DMS114 treated with DMSO at 0.1 percent for 48 hours (cell line): ENCODE measurements at regions not wholly inside any gene's neighbourhood (a gene's known extent, or its start where the extent isn't known, plus 50 kb on each side); places are given as distances from the start of the nearest gene placed in this dataset.
"Not testable (repeated sequence)": the region's sequence is repeated elsewhere in the genome, so short reads cannot be mapped to it uniquely, and the experiment has no call there.

ENCODE experiments used
- DNase-seq: peaks from one replicate; lab custom pipeline; 2025; ENCODE audit not compliant: unreplicated experiment; lab: John Stamatoyannopoulos, UW

DNA sequence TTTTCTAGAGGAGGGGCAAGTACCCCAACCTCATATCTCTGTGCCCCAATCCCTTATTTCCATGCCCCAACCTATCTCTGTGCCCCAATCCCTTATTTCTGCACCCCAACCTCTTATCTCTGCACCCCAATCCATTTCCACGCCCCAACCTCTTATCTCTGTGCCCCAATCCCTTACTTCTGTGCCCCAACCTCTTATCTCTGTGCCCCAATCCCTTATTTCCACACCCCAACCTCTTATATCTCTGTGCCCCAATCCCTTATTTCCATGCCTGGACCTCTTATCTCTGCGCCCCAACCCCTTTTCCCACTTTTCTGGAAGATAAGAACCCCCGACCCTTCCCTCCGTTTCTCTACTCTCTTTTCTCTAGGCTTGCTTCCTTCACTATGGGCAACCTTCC is 199.0 kb downstream of the JRKL start:
- not testable (repeated sequence) for DNase-seq

DNA sequence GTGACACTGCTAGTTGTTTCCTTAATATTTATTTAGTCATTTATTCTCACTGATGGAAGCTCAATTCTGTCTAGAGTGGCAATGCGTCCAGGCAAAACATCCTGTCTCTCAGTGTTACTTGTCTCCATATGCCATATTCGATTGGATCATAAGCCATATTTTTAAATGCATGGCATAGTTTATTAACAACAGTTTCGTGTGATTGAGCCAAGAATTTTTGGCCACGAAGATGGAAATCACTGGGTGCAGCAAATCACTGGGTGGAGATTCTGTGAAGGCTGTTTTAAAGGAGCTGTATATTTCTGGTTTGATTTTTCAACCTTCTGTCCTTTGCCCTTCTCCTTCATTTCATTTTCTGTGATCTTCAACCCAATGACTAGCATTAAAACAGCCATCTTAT is 205.2 kb downstream of the JRKL start:
- DNase-seq, result no peak

DNA sequence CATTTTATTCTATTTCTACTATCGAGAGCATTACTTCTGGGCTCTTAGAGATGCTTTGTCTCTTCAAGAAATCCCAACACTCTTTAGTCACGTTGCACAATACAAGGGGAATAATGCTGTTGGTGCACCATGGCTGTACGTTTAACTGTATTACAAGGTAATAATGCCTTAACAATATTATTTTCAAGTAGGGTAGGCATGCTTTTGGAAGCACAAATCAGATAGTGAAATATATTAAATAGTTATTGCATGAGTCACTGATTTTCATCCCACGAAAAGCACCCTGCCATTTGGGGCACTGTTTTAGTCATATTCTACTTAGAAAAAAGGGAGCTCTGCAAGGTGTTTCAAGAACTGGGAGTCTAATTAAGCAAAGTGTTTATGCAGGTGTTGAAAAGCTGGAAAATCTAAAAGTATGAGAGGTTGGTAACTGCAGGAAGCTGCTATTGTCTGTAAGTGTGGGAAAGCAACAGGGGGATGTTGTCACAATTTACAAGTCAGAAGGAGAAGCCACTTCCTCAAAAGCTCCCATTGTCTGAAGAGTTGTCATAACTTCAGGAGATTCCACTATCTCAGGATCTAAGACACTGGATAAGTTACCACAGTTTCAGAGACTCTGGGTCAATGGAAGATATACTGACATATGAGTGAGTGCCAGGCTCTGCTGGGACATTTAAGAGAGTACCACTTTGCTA is 218.2 kb downstream of the JRKL start:
- no peak for DNase-seq

DNA sequence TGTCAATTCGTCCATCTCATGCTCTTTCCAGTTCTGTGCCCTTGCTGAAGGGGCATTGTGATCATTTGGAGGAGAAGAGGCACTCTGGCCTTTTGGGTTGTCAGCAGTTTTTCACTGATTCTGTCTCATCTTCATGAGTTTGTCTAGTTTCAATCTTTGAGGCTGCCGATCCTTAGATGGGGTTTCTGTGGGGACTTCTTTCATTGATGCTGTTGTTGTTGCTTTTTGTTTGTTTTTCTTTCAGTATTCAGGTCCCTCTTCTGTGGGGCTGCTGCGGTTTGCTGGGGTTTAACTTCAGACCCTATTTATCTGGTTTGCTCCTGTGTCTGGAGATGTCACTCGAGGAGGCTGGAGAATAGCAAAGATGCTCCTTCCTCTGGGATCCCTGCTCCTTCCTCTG is 224.3 kb downstream of the JRKL start:
- DNase-seq, result no peak

DNA sequence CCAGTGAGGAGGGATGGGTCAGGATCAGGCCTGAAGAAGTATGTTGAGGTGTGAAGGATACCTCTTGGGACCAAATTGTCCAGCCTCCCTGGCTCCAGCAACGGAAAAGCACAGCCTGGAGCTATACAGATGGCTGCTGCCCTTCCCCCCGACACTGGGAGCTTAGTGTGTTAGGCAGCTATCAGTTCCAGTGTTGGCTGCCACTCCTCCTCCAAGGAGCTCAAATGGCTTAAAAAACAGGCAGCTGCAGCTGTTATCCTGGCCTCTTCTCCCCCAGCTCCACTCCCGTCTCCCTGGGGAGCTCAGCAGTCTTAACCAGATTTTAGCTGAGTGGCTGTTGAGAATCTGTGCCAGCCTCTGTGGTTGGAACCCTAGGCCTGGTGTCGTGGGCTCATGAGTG is 225.0 kb downstream of the JRKL start:
- no peak for DNase-seq

DNA sequence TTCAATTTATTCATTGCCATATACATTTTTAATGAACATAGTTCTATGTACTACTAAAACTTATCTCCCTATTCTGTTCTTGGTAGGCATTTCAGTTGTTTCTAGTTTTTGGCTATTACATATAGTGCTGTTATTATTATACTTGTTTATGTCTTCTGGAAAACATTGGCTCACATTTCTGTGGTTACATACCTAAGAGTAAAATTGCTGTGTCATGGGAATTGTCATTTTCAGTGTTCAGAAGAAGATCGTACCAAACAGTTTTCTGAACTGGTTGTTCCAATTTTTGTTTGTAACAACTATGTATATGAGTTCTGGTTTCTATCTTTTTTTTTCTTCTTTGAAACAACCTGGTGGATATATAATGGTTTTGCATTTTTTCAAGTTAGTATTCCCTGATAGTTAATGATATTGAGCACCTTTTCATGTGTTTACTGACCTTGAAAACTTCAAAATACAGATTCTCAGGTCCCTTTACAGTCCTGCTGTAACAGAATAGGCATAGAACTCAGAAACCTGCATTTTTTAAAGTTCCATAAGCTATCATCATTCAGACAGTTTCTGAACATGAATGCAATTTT is 230.7 kb downstream of the JRKL start:
- DNase-seq, result no peak

DNA sequence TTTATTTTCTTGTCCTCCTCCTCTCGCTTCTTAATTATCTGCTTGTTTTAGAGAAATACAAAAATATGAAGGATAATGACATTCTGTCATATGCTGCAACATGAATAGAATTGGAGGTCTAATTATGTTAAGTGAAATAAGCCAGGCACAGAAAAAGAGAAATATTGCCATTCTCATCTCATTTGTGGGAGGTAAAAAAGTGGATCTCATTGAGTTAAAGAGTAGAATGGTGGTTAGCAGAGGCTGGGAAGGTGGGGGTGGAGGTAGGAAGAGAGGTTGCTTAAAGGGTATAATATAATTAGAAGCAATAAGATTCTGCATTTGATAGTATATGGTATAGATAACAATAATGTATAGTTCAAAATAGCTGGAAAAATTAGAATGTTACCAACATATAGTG is 231.3 kb downstream of the JRKL start:
- DNase-seq, result no peak

DNA sequence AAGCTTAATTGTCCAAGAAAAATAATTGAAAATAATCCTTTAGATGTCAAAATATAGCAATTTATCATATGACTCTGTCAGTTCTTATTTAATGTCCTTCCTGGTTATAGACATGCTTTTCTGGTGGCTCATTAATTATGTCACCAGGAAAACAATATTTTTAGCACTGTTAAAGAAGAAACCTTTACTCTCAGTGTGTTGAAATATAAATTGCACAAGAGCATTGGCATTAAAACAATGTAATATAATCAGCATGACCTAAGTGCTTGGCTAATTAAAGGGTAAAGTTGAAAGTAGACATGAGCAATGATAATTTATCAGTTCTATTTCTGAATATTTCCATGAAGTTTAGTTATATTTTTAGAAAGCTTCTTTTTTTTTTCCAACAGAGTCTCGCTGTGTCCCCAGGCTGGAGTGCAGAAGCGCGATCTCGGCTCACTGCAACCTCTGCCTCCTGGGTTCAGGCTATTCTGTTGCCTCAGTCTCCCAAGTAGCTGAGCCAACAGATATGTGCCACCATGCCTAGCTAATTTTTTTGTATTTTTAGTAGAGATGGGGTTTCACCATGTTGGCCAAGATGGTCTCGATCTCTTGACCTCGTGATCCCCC is 232.3 kb downstream of the JRKL start:
- DNase-seq, result no peak

DNA sequence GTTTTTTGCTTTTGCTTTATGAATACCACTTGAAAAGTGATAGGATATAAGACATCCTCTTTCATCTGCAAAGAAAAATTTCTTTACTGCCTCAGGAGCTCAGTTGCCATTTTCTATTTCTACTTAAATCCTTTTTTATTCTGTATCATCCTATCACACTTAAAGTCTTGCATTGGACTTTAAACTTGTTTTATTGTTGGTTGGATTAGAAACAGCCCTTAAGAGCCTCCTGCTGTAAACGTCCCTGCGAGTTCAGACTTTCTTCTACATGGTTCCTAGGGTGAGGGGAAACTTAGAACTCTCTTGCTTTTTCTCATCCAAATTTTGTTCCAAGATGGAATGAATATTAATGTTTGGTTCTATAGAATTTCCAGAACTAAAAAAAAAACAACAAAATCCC is 234.3 kb downstream of the JRKL start:
- no peak for DNase-seq

DNA sequence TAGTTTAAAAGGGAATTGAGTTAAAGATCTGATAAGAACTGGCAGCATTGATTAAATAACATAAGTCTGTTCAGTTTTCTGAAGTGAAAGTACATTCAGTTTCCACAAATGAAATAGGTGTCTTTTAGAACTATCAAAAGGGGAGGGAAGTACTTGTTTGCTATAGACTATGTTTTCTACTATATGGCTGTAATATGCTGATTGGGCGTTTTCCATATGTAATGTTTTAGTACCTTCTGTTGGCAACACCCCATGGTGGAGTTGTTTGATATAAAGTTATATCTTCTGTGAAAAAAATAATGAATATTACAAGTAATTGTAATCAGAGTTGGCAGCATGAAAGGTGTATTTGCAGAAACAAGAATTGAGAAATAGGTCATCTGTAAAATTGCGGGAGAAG is 237.6 kb downstream of the JRKL start:
- no peak for DNase-seq

DNA sequence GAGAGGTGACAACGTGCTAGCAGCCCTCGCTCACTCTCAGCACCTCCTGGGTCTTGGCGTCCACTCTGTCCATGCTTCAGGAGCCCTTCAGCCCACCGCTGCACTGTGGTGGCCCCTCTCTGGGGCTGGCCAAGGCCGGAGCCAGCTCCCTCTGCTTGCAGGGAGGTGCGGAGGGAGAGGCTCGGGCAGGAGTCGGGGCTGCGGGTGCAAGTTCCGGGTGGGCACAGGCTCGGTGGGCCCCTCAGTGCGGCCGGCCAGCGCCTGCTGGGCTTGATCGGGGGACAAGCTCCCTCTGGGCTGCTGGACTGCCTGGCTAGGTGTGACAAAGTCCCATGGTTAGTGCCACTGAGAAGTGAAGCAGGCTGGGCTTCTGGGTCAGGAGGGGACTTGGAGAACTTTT is 245.8 kb downstream of the JRKL start:
- no peak for DNase-seq

DNA sequence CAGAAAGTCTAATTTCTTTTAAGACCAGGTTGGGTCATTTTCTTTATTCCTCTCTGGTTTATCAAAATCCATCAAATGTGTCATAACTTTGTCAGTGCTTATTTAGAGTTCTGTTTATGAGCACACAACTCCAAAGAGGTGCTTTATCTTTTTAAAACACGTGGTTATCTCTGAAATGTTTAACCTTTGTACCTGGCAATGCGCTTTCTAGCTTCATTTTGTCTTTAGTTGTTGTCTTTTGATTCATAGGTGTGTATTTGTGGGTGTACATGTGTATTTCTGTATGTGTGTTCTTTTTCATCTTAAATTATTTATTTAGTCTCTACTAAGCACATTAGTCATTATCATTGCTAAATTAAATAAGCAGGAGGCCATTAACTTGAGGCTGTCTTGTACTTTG is 251.4 kb downstream of the JRKL start:
- no peak for DNase-seq

DNA sequence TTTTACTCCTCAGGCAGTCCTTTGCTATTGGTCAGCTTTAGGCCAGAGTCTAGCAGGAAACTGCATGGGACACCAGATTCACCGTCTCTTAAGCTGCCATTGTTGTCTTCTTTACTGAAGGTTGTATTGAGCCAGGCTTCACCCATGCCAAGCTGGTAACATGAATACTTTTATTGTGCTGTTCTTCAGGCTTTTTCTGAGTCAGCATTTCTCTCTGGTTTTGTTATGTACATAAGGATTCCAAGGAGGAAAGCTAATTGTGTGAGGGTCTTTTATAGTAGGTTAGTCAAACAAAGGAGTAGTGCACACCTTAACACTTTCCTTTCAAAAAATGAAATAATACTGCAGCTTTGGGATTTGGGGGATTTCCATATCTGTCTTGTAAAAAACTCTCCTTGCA is 252.8 kb downstream of the JRKL start:
- DNase-seq, result no peak

DNA sequence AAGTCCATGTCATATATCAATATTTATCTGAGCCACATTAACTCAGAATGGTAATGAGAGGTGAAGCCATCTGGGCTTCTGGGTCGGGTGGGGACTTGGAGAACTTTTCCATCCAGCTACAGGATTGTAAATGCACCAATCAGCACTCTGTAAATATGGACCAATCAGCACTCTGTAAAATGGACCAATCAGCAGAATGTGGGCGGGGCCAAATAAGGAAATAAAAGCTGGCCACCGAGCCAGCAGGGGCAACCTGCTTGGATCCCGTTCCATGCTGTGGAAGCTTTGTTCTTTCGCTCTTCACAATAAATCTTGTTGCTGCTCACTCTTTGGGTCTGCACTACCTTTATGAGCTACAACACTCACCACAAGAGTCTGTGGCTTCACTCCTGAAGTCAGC is 253.4 kb downstream of the JRKL start:
- no peak for DNase-seq

DNA sequence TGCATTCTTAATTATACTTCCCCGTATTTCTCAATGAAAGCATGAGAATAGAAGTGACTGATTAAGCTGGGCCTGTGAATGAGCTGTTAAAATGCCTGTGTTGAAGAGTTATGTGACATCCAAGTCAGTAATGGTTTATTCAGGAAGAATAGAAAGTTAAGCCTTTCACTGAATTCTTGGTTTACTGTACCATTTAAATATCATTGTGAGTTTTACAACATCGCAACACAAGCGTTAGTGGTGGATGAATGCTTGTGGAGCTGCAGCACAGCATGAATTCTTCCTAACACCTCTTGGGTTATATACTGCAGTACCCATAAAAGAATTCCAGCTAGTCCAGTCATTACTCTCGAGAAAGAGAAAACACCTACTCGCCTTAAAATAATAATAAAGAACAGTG is 257.8 kb downstream of the JRKL start:
- no peak for DNase-seq

DNA sequence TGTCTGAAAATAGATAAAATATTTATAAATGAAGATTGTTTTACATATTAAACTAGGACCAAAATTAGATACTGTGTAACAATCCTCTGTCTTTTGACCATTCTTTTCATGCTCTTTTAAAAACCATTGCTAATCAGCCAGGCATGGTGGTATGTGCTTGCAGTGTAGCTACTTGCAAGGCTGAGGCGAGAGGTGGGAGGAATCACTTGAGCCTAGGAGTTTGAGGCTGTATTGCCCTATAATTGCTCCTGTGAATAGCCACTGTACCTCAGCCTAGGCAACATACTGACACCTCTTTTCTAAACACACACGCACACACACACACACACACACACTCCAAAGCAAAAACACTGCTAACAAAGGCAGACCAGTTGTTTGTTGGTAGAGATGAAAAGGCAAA is 259.2 kb downstream of the JRKL start:
- no peak for DNase-seq

DNA sequence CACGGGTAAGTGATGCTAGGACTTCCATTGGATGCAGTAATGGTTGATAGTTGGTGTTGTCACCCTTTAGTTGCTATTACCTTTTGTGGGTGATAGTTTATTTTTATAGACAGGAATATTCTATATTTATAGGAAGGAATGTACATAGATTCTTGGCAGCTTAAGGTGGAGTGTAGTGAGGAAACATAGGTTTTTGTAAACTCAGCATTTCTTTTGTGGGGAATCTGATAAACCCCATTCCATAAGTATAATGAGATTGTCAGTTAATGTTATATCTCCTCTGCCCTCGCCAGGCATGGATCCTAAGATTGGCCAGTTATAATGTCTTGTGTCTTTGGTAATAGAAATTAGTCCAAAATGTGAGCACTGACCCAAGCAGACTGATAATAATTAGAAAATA is 262.7 kb downstream of the JRKL start:
- no peak for DNase-seq

DNA sequence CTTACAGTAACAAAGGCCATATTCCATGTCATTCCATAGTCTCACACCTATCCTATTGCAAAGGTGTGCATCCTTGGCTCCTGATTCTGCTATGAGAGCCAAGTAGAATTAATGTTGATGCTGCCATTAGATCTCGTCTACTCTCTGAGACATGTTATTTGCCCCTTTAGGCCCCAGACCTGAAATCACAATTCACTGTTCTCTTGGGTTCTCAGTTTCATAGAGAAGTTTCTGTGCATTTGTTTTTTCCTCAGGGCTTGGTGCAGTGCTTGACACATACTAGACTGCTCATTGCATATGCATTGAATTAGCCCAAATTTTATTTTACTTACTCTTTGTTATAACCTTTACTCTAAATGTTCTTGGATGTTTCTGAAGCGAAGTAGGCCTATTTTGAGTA is 265.7 kb downstream of the JRKL start:
- no peak for DNase-seq

DNA sequence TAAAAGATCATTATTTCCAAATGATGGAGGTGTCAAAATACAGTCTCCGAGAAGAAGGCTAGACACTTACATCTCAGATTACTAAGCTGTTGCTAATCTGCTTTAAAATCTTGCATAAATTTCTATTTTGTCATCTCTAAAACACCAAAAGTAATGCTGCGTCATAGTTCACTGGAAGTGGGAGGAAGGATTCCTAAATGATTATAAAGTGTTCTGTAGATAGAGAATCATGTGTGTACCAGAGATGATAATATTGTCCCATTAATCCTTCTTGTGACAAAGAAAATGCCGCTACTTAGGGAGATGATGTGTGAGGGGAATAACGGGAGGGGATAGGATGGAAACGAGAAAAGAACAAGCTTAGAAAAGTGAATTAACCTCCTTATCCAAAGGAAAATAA is 268.6 kb downstream of the JRKL start:
- no peak for DNase-seq

DNA sequence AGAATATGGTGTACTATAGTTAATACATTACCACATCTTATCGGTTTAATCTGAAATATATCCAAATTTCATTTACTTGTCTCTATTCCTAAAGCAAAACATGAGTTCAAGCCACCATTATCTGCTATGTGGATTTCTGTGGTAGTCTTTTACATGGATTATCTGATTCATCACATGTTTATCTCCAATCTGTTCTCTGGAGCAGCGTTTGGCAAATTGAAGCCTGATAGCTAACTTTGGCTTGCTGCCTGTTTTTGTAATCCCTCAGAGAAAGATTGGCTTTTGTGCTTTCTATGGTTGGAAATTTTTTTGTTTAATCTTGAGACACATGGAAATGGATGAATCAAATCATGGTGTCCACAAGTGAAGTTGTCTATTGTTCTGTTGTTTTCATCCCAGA is 274.3 kb downstream of the JRKL start:
- DNase-seq, result no peak

DNA sequence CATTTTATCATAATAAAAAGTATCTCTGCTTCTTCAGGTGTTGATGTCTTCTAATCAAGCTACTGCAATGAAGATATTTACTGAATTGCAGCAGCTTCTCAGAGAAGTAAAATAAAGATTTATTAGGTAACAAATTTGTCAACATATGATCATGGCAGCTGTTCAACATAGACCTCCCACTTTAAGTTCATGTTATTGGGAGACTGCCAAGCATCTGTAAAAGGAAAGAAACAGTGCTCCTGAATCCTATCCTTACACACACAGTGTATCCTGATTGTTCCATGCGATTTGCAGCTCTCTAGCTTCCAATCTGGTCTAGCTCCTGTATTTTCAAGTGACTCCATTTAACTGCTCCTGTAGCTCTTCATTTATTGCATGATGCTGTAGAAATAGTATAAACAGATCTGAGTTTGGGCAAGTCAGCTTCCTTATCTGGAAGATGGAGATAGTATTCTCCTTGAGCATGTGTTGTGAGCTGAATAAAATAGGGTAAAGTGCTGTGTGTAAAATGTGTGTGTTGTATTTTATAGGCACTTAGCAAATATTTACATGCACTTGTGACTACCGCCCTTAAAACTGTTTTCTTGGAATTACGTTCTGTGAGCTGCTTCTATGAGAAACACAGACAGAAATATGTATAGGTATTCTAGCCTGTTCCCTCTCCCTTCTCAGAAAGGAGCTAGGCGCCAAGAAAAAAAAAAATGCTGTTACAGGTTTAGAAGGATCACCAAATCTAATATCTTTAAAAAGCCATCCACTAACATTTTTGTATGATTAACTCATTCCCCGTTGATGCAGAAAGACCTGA is 290.6 kb downstream of the JRKL start:
- no peak for DNase-seq
